ENCODE measurements at regions not wholly inside any gene's neighbourhood (a gene's known extent, or its start where the extent isn't known, plus 50 kb on each side); places are given as distances from the start of the nearest gene placed in this dataset.

DNA sequence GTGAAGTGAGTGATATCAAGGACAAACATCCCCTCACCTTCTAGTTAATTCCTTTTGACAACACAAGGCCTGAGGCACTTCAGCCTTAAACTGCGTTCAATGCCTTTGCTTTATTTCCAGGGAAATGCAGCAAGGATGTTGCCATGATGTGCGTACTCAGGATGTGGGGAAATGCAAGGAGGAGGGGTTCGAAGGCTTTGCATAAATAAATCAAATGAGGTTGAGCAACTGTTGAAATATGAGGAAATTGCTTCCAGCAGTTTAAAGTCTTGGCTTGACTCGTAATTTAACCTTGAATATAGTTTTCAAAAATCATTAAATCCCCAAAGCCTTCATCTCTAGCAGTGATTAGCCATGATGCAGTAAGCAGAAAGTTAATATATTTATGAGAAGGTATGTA, 81.8 kb upstream of the CCL2 start:
- Histone ChIP-seq H4K20me1 (ENCODE audit: control insufficient read depth, insufficient read depth) (no peaks in the 10 kb centered on the region), H3K9ac (ENCODE audit: control insufficient read depth, insufficient read depth, low read length) (no peak overlapping the region), H3K4me1 (ENCODE audit: control insufficient read depth, insufficient read depth, low read length) (no peaks in the 10 kb centered on the region), H3K4me3 (no peak overlapping the region), H3K4me2 (ENCODE audit: control insufficient read depth, insufficient read depth) (no peak overlapping the region), H3K27me3 (replicated peaks in 1 of 2; ENCODE audit: control insufficient read depth in 2 of 2, insufficient read depth in 2 of 2, low read length in 1 of 2) (peaks cover 0 to 6% of the 10 kb centered on the region in 2 experiments; a peak in 2 of 4 replicates), H3K36me3 (ENCODE audit: control insufficient read depth in 2 of 2, insufficient read depth in 2 of 2, low read length in 1 of 2) (no peaks in the 10 kb centered on the region), H3K27ac (ENCODE audit: control insufficient read depth, insufficient read depth) (no peak overlapping the region), H3K9me3 (replicated peaks; ENCODE audit: control insufficient read depth, insufficient read depth, low read length) (no peaks in the 10 kb centered on the region), H3K79me2 (ENCODE audit: control insufficient read depth, insufficient read depth, low read length) (no peaks in the 10 kb centered on the region), H2AFZ (ENCODE audit: control insufficient read depth, low read depth, low read length) (no peak overlapping the region)
- ChIA-PET SMC1A (ENCODE audit: uncharacterized antibody, unreplicated experiment) (no interaction called here), RAD21 (ENCODE audit: unreplicated experiment) (no interaction called here), CTCF (interaction anchor here (0.9 to 1.5 kb wide), 4 partner anchors 14 to 247 kb away, joined by 3 to 7 read pairs (median 3); no protein-coding TSS in a partner anchor), POLR2A (no interaction called here)
- no peak for FAIRE-seq
- ATAC-seq, result no peak
- BruUV-seq (replicated peaks), result no TSS peak
- DNase-seq (ENCODE audit: low read depth, low spot score), result no peak
- intact Hi-C loops (cut with micrococcal nuclease; ENCODE audit: unreplicated experiment), result no loop called here
- WGBS (ENCODE audit: insufficient coverage, insufficient replicate concordance, low lambda C conversion rate, missing lambda C conversion rate), result 19% methylated on average over 4 of the region's 4 CpGs
- in situ Hi-C loops (cut with MboI), result no loop called here
- TF ChIP-seq, protein P1, sequence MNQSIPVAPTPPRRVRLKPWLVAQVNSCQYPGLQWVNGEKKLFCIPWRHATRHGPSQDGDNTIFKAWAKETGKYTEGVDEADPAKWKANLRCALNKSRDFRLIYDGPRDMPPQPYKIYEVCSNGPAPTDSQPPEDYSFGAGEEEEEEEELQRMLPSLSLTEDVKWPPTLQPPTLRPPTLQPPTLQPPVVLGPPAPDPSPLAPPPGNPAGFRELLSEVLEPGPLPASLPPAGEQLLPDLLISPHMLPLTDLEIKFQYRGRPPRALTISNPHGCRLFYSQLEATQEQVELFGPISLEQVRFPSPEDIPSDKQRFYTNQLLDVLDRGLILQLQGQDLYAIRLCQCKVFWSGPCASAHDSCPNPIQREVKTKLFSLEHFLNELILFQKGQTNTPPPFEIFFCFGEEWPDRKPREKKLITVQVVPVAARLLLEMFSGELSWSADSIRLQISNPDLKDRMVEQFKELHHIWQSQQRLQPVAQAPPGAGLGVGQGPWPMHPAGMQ (IDR thresholded peaks at IDR 0.05; ENCODE audit: borderline replicate concordance), result no peak
- no peak for TF ChIP-seq EGR1 (IDR thresholded peaks at IDR 0.05; ENCODE audit: borderline replicate concordance in 1 of 2, low read depth in 2 of 2, low read length in 2 of 2)

- no TSS peak for BruUV-seq (replicated peaks)
- no peaks in the 10 kb centered on the region for H4K20me1 ChIP-seq (ENCODE audit: control insufficient read depth, insufficient read depth)
- no peak overlapping the region for H3K4me2 ChIP-seq (ENCODE audit: control insufficient read depth, insufficient read depth)
- CTCF ChIA-PET, result no interaction called here
- no peak overlapping the region for H3K4me3 ChIP-seq
- ATAC-seq, result no peak
- no peak overlapping the region for H3K9ac ChIP-seq (ENCODE audit: control insufficient read depth, insufficient read depth, low read length)
- WGBS (ENCODE audit: insufficient coverage, insufficient replicate concordance, low lambda C conversion rate, missing lambda C conversion rate), result 47% methylated on average over 1 of the region's 1 CpG
- FAIRE-seq, result no peak
- H3K36me3 ChIP-seq (ENCODE audit: control insufficient read depth in 2 of 2, insufficient read depth in 2 of 2, low read length in 1 of 2), result no peaks in the 10 kb centered on the region
- TF ChIP-seq CBFB (IDR thresholded peaks at IDR 0.05; ENCODE audit: low read depth), result no peak
- TF ChIP-seq BRCA1 (IDR thresholded peaks at IDR 0.05; ENCODE audit: low read depth, low read length), result no peak
- no peak for TF ChIP-seq YY1 (IDR thresholded peaks at IDR 0.05; ENCODE audit: low read depth, low read length)
- TF ChIP-seq, protein P2, sequence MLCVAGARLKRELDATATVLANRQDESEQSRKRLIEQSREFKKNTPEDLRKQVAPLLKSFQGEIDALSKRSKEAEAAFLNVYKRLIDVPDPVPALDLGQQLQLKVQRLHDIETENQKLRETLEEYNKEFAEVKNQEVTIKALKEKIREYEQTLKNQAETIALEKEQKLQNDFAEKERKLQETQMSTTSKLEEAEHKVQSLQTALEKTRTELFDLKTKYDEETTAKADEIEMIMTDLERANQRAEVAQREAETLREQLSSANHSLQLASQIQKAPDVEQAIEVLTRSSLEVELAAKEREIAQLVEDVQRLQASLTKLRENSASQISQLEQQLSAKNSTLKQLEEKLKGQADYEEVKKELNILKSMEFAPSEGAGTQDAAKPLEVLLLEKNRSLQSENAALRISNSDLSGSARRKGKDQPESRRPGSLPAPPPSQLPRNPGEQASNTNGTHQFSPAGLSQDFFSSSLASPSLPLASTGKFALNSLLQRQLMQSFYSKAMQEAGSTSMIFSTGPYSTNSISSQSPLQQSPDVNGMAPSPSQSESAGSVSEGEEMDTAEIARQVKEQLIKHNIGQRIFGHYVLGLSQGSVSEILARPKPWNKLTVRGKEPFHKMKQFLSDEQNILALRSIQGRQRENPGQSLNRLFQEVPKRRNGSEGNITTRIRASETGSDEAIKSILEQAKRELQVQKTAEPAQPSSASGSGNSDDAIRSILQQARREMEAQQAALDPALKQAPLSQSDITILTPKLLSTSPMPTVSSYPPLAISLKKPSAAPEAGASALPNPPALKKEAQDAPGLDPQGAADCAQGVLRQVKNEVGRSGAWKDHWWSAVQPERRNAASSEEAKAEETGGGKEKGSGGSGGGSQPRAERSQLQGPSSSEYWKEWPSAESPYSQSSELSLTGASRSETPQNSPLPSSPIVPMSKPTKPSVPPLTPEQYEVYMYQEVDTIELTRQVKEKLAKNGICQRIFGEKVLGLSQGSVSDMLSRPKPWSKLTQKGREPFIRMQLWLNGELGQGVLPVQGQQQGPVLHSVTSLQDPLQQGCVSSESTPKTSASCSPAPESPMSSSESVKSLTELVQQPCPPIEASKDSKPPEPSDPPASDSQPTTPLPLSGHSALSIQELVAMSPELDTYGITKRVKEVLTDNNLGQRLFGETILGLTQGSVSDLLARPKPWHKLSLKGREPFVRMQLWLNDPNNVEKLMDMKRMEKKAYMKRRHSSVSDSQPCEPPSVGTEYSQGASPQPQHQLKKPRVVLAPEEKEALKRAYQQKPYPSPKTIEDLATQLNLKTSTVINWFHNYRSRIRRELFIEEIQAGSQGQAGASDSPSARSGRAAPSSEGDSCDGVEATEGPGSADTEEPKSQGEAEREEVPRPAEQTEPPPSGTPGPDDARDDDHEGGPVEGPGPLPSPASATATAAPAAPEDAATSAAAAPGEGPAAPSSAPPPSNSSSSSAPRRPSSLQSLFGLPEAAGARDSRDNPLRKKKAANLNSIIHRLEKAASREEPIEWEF (IDR thresholded peaks at IDR 0.05; ENCODE audit: insufficient replicate concordance, low read depth, low read length), result no peak
- no peak for TF ChIP-seq KDM1A (IDR thresholded peaks at IDR 0.05; ENCODE audit: borderline replicate concordance)
- no peak for TF ChIP-seq EED (IDR thresholded peaks at IDR 0.05; ENCODE audit: low read depth)
- no peak for TF ChIP-seq MTA2 (IDR thresholded peaks at IDR 0.05; ENCODE audit: low read depth)
- no peak for TF ChIP-seq NBN (IDR thresholded peaks at IDR 0.05)
- no peak for TF ChIP-seq IKZF1 (conservative IDR thresholded peaks at IDR 0.05)
- H3K27ac ChIP-seq (ENCODE audit: control insufficient read depth, insufficient read depth), result no peak overlapping the region
- intact Hi-C loops (cut with micrococcal nuclease; ENCODE audit: unreplicated experiment), result no loop called here
- POLR2A ChIA-PET, result no interaction called here
- RAD21 ChIA-PET (ENCODE audit: unreplicated experiment), result interaction anchor here (1.4 kb wide), 1 partner anchor 187 kb away, joined by 3 read pairs; no protein-coding TSS in a partner anchor
- SMC1A ChIA-PET (ENCODE audit: uncharacterized antibody, unreplicated experiment), result no interaction called here
- no peaks in the 10 kb centered on the region for H3K79me2 ChIP-seq (ENCODE audit: control insufficient read depth, insufficient read depth, low read length)
- in situ Hi-C loops (cut with MboI), result no loop called here
- DNase-seq (ENCODE audit: low read depth, low spot score), result no peak
- no peak overlapping the region for H2AFZ ChIP-seq (ENCODE audit: control insufficient read depth, low read depth, low read length)
- no peaks in the 10 kb centered on the region for H3K4me1 ChIP-seq (ENCODE audit: control insufficient read depth, insufficient read depth, low read length)
- peaks cover 0 to 6% of the 10 kb centered on the region in 2 experiments; a peak in 2 of 4 replicates for H3K27me3 ChIP-seq (replicated peaks in 1 of 2; ENCODE audit: control insufficient read depth in 2 of 2, insufficient read depth in 2 of 2, low read length in 1 of 2)
- H3K9me3 ChIP-seq (replicated peaks; ENCODE audit: control insufficient read depth, insufficient read depth, low read length), result no peaks in the 10 kb centered on the region
Measured at GRCh38 chr17:34174496-34174895, 80.6 kb upstream of the CCL2 start.

Data from GM12878 (cell line).